Hippocampal formation (tissue), 2 donors: ENCODE measurements at regions not wholly inside any gene's neighbourhood (a gene's known extent, or its start where the extent isn't known, plus 50 kb on each side); places are given as distances from the start of the nearest gene placed in this dataset.
"Not testable (repeated sequence)": the region's sequence is repeated elsewhere in the genome, so short reads cannot be mapped to it uniquely, and the experiment has no call there.

ENCODE experiments used
- DNase-seq, 2 donors: peaks; one replicate each; lab custom pipeline; 2025; lab: John Stamatoyannopoulos, UW

DNA sequence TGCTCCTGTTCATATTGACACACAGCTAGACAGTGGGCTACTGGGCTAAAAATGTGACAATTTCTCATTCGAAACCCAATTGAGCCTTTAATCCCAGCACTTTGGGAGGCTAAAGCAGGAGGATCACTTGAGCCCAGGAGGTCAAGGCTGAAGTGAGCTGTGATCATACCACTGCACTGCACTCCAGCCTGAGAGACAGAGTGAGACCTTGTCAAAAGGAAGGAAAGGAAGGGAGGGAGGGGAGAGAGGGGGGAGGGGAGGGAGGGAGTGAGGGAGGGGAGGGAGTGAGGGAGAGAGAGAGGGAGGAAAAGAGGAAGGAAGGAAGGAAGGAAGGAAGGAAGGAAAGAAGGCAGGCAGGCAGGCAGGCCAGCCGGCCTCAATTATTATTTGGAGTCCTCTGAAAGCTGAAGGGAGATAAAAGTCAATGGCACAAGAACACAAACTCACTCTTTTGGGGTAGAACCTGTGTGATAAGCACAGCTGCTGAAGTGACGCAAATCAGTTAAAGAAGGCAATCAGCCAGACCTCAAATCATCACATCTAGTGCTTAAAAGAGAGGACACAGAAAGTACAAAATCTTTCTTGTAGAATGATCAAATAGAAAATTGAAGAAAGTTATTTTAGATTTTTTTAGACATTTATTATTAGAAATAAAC lies 98.1 kb downstream of the CCDC71L start:
- no peak for DNase-seq

- DNase-seq = no peak
Observed at GRCh38 chr7:106561666-106562411, 99.1 kb downstream of the CCDC71L start.

- DNase-seq = no peak
Observed at GRCh38 chr7:106561151-106561550, 99.8 kb downstream of the CCDC71L start.

DNA sequence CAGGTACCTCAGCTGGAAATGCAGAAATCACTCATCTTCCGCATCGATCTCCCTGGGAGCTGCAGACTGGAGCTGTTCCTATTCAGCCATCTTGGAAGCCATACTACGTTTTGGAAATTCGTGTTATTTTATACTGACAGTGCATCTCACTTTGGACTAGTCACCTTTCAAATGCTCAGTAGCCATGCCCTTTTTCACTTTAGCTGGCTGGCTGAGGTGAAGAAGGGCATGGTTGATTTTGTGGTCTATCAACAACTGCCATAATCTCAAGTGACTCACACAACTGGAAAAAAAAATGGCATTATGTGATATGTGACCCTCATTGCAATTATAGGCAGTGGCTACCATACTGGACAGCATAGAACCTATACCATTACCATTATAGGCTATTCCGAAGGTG lies 100.5 kb downstream of the CCDC71L start:
- DNase-seq = no peak

DNA sequence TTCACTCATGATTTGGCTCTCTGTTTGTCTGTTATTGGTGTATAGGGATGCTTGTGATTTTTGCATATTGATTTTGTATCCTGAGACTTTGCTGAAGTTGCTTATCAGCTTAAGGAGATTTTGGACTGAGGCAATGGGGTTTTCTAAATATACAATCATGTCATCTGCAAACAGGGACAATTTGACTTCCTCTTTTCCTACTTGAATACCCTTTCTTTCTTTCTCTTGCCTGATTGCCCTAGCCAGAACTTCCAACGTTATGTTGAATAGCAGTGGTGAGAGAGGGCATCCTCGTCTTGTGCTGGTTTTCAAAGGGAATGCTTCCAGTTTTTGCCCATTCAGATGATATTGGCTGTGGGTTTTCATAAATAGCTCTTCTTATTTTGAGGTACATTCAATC lies 104.7 kb downstream of the CCDC71L start:
- DNase-seq = not testable (repeated sequence)

DNA sequence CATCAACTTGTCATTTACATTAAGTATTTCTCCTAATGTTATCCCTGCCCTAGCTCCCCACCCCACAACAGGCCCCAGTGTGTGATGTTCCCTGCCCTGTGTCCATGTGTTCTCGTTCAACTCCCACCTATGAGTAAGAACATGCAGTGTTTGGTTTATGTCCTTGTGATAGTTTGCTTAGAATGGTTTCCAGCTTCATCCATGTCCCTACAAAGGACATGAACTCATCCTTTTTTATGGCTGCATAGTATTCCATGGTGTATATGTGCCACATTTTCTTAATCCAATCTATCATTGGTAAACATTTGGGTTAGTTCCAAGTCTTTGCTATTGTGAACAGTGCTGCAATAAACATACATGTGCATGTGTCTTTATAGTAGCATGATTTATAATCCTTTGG lies 106.3 kb downstream of the CCDC71L start:
- DNase-seq = not testable (repeated sequence)

GRCh38 chr7:106553446-106553836 lies 107.5 kb downstream of the CCDC71L start:
- DNase-seq = no peak

- no peak for DNase-seq
Observed at GRCh38 chr7:106552645-106553445, 108.1 kb downstream of the CCDC71L start.

- DNase-seq = no peak
Observed at GRCh38 chr7:106551936-106552335, 109.0 kb downstream of the CCDC71L start.

DNA sequence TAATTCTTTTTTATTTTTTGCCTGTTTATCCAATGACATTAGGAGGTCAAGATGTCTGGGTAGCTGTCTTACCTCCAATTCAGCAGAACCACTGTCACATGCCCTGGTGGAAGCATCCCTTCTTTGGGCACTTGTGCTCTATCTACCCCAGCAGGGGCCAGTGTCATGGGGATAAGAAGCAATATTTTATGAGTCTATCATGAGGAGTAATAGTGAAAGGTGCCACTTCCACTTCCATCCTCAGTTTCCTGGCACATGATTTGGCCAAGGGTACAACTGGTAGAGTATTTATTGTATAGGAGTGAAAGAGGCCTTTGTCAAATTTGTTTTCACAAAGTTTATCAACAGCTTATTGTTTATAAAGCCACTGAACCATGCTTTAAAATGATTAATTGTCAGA lies 112.5 kb downstream of the CCDC71L start:
- no peak for DNase-seq

- no peak for DNase-seq
Observed at GRCh38 chr7:106545275-106545674, 115.7 kb downstream of the CCDC71L start.

GRCh38 chr7:106543221-106543757 lies 117.7 kb downstream of the CCDC71L start:
- DNase-seq = no peak

DNA sequence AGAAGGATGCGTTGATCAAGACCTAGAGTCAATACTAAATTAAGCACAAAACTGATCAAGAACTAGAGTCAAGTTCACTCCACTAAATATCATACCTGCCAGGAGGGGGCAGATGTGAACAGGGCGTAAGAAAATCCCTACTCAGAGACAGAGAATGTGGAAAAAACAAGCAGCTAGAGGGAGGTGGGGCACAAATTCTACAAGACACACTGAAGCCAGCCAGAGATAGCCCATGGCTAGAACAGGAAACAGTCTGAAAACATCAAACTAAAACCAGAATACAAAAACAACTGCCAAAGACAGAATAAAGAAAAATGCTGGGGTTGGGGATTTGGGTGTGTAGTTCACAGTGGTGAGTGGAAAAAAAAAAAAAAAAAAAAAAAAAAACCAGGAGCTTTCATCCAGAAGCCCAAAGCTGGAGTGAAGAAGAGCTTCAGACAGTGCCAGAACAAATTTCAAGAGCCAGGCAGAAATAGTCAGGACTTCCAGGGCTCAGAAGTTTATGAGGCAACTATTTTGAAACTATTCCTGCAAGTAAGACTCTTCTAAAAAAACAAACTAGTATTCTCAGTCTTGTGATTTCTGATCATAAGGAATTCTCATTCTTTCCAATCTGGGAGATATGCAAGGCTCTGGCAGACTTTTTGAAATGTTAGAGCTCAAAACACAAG lies 118.3 kb downstream of the CCDC71L start:
- DNase-seq = no peak

GRCh38 chr7:106538638-106539037 lies 122.3 kb downstream of the CCDC71L start:
- DNase-seq = no peak

- no peak for DNase-seq
Observed at GRCh38 chr7:106537119-106537518, 123.8 kb downstream of the CCDC71L start.

DNA sequence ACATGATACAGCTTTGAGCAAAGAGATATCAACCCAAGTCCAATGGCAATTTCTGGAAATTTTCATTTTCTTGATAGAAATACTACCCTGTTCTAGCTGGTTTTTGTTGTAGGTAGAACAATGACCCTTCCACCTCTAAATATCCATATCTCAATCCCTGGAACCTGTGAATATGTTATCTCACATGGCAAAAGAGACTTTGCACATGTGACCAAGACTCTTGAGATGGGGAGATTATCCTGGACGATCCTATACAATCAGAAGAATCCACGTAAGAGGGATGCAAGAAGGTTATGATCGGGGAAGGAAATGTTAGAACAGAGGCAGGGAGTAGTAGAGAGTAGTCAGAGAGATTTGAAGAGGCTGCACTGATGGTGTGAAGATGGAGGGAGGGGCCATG lies 124.9 kb downstream of the CCDC71L start:
- DNase-seq = no peak

DNA sequence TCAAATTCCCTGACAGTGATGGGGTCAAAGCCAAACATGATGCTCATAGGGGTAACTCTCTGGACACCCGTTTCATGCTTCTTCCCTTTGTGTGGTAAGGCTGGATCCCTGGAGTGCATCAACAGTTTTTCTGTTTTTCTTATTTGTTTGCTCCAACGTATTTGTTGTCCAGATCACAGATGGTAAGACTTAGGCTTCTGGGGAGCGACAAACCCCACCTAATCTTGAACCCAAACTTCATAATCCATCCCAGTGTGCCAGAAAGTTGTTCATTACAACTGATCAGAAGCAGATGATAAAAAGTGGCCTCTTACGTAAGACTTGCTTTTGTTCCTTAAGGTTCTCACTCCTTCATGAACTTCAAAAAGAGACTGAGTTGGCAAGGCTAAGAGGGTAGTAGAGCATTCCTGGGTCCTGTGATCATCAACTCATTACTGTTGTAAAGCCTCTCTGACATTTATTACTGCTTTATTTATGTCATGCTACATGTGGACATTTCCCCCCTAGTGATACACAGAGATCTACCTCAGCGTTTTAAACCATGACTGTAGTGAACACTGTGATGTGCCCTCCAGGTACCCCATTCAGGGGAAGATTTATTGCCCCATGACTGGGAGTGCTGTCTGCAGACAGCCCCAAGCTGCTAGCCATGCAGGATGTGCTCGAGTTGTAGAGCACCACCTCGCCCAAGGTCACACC lies 125.6 kb downstream of the CCDC71L start:
- no peak for DNase-seq

GRCh38 chr7:106534271-106534846 lies 126.6 kb downstream of the CCDC71L start:
- no peak for DNase-seq

GRCh38 chr7:106530183-106530582 lies 130.8 kb downstream of the CCDC71L start:
- not testable (repeated sequence) for DNase-seq

DNA sequence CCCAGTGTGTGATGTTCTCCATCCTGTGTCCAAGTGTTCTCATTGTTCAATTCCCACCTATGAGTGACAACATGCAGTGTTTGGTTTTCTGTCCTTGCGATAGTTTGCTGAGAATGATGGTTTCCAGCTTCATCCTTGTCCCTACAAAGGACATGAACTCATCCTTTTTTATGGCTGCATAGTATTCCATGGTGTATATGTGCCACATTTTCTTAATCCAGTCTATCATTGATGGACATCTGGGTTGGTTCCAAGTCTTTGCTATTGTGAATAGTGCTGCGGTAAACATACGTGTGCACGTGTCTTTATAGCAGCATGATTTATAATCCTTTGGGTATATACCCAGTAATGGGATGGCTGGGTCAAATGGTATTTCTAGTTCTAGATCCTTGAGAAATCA lies 134.3 kb downstream of the CCDC71L start:
- not testable (repeated sequence) for DNase-seq

DNA sequence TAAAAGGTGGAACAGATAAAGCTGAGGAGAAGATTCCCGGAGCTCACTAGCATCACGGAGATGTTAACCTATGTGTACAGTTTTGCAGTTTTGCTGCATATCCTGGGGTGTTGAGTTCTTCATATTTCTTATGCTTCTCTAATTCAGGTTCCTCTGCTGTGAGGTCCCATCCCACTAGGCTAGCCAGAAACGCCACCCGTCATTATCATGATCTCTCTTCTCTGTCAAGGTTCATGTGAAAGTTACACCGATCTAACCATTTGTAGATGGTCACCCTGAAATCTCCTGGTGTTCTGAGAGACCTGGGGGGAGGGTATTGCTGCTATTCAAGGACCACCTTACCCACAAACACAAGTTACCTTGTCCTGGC lies 136.3 kb downstream of the CCDC71L start:
- no peak for DNase-seq
